Peyer's patch (tissue), 4 donors: ENCODE measurements at regions not wholly inside any gene's neighbourhood (a gene's known extent, or its start where the extent isn't known, plus 50 kb on each side); places are given as distances from the start of the nearest gene placed in this dataset.

Source experiments
- POLR2A ChIP-seq, 2 donors: fragments of 450-650 bp; IDR thresholded peaks; one replicate each; pipeline ENCODE4 v1.5.1; 2017; ENCODE audit warnings: antibody characterized with exemption in 2 of 2, mild to moderate bottlenecking in 2 of 2, moderate library complexity in 2 of 2
- TF ChIP-seq, protein P1 (sequence below), 6 experiments: fragments of 450-650 bp in 4 of 6; fragments of 200-600 bp in 2 of 6; sonication (generic) in 1 of 6; IDR thresholded peaks; one replicate each; pipeline ENCODE4 v1.5.1; 2017 to 2019; ENCODE audit warnings: antibody characterized with exemption in 6 of 6, mild to moderate bottlenecking in 3 of 6, moderate library complexity in 1 of 6

DNA sequence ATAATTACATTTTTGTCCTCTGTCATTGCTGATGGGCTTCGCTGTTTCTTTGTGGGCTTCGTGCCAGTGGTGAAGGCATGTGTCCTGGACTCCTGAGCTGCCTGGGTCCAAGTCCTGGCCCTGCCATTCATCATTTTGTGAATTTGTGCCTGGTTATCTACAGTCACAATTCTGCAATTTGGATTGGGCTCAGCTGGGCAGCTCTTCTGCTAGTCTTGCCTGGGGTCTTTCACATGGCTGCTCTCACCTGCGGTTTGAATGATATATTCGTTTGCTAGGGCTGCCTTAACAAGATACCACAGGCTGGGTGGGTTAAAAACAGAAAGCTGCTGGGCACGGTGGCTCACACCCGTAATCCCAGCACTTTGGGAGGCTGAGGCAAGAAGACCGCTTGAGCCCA lies 192.7 kb upstream of the IER5L start:
- TF ChIP-seq, protein P1, sequence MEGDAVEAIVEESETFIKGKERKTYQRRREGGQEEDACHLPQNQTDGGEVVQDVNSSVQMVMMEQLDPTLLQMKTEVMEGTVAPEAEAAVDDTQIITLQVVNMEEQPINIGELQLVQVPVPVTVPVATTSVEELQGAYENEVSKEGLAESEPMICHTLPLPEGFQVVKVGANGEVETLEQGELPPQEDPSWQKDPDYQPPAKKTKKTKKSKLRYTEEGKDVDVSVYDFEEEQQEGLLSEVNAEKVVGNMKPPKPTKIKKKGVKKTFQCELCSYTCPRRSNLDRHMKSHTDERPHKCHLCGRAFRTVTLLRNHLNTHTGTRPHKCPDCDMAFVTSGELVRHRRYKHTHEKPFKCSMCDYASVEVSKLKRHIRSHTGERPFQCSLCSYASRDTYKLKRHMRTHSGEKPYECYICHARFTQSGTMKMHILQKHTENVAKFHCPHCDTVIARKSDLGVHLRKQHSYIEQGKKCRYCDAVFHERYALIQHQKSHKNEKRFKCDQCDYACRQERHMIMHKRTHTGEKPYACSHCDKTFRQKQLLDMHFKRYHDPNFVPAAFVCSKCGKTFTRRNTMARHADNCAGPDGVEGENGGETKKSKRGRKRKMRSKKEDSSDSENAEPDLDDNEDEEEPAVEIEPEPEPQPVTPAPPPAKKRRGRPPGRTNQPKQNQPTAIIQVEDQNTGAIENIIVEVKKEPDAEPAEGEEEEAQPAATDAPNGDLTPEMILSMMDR (IDR thresholded peaks at IDR 0.05) = no peak
- no peak for TF ChIP-seq POLR2A (IDR thresholded peaks at IDR 0.05)
